ACHN (cell line): ENCODE measurements at regions not wholly inside any gene's neighbourhood (a gene's known extent, or its start where the extent isn't known, plus 50 kb on each side); places are given as distances from the start of the nearest gene placed in this dataset.
A peak's percentile ranks its signal among the peaks of the same experiment; 100 is the strongest.

Source experiments
- DNase-seq: peaks from one replicate; pipeline ENCODE4 v3.0.0-alpha.2; 2015
- in situ Hi-C: cut with HindIII; loops from 2 replicates; pipeline ENCODE4 v1.10.0; 2017; ENCODE audit warnings: low sequenced_read_pairs, low pct_ligation_motif_present, low pct_unique_long_range_greater_than_20kb

DNA sequence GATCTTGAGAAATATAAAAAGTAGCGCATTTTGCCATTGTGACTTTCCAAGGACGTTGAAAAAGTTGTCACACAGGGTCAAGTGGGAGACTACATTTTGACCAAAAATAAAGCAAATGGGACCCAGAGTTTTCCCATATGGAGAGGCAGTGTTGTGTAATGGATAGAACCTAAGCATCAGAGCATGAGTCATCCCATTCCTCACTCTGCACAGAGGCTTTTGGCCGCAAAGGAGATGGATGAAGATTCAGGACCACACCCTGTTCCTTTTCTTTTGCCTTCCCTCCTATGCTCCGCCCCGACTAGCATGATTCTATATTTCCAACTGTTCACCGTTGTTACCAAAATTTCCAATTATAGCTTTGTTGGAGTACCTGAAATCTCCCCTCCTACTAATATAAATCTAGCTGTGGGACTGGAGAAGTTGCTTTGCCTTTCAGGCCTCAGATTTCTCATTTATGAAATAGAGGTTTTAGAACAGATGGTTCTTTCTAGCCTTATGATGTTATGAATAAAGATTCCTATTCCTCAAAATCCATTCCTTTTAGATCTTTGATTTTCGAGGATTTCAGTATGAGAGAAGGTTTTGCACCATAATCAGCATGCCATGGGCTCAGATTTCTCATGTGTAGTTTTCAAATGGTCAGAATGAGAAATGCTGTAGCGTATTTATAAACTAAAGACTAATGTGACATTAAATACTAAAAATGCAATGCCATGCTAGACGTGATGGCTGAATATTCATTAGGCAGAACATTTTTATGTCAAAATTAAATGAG lies 921.9 kb upstream of the TENM4 start:
- no peak for DNase-seq
- in situ Hi-C loops, result no loop called here

DNA sequence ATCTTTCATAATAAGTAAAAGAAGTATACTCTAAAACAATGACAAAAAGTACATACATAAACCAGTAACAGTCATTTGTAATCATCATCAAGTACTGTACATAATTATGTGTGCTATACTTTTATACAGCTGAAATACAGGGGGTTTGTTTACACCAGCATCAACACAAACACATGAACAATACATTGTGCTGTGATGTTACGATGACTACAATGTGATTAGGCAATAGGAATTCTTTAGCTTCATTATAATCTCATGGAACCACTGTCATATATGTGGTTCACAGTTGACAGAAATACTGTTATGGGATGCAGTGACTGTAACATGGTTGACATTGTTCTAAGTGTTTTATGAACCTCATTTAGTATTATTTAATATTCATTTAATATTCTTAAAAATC lies 914.4 kb upstream of the TENM4 start:
- in situ Hi-C loops, result no loop called here
- no peak for DNase-seq

DNA sequence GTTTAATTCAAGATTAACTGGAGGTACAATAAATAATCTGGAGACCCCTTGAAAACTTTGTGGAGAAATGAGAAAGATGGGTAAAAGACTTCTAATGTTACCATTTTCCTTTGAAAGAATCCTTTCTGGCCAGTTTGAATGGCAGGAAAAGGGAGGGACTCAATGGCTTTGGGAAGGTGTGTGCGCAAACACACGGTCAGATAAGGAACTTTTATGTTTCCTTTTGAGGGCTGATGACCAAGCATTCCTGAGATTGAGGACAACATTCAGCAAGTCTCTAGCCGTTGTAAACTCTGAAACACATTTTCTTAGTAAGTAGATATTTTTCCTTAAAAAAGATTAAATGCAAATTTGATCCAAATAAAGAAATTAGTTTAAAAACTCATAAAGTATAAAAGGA lies 909.7 kb upstream of the TENM4 start:
- DNase-seq, result no peak
- in situ Hi-C loops, result no loop called here

DNA sequence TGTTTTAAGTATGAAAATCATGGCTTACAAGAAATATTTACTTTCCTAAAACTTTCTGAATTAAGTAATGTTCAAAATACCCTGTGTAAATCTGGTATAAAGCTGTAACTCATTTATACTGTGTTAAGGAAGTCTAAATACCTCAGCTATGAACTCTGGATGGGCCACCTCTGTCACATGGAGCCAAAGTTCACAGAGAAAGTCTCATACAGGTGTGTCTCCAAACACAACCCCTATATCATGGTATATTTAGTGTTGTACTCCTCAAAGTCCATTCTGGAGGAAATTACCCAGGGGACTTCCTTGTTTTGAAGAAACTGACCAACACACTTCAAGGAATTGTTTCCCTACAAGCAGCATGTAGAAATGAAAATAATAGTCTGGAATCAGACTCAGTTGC lies 909.2 kb upstream of the TENM4 start:
- DNase-seq, result no peak
- in situ Hi-C loops, result no loop called here

DNA sequence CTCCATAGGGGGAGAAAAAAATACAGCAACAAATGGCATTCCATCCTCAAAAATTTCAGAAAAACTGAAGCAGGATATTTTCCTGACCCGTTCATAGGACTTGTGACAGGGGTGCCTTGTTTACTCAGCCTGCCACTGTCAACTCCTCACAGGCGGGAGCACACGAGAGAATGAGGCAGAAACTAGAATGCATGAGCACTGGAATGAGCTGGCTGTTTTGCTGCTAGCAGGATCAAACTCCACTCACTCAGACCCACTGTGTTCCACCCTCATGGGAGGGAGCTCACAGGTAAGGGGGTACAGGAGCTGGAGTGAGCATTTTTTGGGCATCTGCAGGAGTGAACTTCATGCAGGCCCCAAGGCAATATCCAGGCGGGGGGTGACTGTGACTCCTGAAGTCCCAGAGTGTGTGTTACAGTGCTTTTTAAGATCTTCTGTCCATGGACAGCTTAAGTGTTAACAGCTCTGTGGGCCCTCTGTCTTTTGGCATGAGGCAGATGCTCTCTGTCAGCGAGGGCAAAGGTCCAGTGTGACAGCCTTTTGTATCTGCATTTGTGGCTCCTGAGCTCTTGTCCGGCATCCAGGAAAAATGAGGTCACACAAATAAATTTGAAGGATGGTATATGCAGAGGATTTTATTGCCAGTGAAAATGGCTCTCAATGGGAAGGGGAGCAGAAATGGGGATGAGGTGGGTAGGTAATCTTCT lies 905.7 kb upstream of the TENM4 start:
- DNase-seq, result no peak
- in situ Hi-C loops, result no loop called here

DNA sequence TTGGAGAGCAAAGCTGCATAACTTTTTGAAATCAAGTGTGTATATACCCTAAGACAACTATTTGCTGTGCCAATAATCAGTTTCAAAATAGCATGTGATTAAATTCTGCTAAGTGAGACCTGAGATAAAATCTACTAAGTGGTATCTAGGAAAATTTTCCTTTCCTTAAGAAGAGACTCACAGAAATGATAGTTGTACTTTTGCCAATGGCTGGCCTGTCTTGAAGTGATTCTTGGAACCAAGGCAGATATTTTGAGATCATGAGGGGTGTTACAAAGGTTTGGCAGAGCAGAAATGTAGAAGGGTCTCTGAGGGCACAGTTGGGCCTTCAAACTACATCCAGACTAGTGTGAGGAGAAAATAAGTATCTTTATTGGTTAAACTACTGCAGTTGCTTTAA lies 902.6 kb upstream of the TENM4 start:
- DNase-seq, result no peak
- in situ Hi-C loops, result no loop called here

DNA sequence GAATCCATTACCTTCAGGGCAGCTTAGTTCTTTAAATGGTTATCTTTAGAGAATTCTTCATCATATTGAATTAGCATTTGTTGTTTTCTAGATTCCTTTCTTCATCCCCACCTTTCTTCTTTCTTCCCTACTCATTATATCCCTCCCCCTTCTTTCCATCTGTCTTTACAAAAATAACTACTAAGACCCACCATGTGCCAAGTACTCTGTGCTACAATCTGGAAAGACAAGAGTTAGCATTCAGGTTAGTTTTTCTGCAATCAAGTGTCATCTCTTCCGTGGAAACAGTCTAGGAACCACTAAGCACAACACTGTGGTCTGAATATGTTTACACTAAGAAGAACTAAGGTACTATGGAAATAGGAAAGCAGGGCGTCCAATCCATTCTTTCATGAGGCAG lies 897.4 kb upstream of the TENM4 start:
- DNase-seq, result no peak
- in situ Hi-C loops, result no loop called here

DNA sequence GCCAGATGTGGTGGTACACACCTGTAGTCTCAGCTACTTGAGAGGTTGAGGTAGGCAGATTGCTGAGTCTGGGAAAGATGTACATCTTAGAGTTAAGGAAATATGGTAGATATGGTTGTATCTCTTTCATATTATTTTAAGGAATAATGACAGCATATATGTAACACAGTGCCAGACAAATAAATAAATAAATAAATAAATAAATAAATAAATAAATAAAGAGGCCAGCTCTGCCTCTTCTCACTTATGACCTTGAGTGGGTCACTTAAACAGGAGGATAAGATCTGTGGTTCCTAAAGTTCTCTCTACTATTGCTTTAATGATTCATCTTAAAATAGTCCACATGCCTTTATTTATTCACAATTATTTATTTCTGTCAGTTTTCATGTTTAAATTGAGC lies 890.9 kb upstream of the TENM4 start:
- in situ Hi-C loops, result no loop called here
- no peak for DNase-seq

DNA sequence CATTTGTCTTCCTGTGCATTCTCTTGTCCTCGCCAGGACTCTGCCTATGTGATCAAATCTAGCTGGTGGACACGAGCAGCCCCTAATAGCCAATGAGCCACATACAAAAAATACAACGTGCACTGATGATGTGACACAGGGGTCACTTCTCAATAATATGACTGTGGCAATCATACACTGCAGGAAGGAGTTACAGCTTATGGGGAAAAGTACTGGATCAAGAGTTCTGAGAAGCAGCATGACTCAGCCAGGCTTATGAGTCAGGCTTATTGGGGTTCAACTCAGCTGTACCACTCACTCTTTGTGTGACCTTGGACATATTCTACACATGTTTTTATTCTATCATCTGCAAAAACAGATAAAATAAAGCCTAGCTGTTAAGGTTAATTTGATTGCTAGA lies 889.4 kb upstream of the TENM4 start:
- in situ Hi-C loops, result no loop called here

DNA sequence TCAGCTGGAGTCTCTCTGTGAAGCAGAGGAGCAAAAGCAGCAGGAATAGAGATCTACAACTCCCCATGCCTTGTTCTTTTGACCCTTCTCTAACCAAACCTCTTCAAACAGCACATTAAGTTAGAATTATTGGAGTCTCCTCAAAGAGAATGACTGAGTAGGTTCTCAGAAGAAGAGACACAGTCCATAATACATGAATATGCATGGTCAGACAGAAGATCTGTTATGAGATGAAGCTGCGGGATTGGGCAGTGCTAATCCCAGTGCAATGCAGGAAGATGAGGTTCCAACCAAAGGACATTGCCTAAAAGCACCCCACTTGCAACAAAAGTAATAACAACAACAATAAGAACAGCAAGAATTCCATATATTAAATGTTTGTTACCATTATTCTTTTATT lies 887.9 kb upstream of the TENM4 start:
- DNase-seq, result no peak
- in situ Hi-C loops, result no loop called here

More for the DNA sequence above, 889.4 kb upstream of the TENM4 start:
- DNase-seq, result peak; percentile 38

DNA sequence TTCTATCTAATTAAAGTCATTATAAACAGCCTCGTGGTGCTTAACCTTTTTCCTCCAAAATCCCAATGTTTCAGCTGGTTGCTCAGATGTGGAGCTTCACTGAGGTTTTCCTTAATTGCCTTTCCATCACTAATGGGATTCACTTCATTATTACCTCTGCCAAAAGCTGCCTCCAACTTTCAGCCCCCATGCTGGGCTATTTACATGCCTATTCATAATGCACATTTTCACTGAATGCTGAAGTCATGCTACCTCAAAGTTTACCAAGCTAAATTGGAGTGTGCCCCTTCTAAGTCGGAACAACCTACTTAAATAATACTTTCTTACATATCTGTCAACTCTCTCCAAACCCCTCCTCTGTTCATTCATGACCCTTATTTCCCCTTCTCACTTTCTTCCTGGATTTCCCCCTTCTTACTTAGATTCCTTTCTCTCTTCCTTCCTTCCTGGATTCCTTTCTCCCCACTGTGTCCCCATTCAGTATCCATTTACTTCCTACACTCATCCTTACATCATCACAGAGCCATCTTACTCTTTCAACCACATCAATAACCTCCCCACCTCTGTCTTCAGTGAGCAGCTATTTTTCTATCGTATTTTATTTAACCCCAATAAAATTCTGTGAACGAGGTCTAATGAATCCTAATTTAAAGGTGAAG lies 887.3 kb upstream of the TENM4 start:
- DNase-seq, result no peak
- in situ Hi-C loops, result no loop called here

DNA sequence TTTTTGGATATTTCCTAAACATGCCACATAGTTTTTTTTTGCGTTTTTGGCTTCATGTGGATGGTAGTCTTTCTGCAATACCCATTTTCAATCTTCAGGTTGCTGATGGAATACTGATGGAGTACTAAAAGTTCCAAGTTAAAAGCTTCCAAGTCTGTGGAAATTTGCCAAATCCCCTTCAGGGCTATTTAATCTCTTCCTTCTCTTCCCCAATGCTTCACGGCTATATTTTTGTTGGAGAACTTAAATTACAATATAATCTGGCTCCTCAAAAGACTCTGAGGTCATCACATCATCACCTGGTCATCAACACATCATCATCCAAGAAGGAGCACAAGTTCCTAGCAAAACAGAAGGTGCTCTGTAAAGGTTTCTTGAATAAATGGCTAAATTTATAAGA lies 881.0 kb upstream of the TENM4 start:
- in situ Hi-C loops, result no loop called here
- DNase-seq, result no peak

DNA sequence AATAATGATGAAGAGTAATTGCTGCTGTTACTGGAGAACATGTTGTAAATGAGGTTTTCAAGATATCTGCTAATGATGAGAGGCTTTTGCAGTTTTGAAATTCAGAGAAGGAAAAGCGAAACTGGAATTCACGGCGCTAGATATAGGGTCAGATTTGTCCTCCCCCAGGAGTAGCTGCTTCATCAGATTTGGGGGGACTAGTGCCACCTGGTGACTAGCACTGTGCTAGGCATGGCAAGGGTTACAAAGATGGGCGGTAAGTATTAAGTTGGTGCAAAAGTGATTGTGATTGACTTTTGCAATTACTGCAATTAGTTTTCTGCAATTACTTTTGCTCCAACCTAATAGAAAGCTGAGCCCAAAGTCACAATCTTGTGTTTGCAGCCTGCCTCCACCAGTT lies 879.9 kb upstream of the TENM4 start:
- DNase-seq, result peak; percentile 2
- in situ Hi-C loops, result no loop called here

DNA sequence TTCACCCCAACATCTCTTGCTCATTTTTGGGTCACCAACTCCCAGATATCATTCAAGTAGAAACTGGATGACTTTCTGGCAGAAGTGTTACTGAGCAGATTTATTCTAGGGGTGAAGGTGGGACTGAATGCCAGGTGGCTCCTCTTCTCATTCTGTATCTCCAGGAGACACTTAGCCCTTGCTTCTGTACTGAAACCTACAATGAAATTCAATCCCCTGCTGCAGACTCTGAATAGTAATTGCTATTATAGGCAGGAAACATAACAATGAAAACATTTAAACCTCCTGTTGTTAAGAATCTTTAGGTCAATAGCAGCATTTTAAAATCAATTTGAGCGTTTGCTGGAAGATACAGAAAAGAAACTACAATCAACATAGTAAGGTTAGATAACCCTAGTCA lies 879.4 kb upstream of the TENM4 start:
- in situ Hi-C loops, result no loop called here
- DNase-seq, result no peak

DNA sequence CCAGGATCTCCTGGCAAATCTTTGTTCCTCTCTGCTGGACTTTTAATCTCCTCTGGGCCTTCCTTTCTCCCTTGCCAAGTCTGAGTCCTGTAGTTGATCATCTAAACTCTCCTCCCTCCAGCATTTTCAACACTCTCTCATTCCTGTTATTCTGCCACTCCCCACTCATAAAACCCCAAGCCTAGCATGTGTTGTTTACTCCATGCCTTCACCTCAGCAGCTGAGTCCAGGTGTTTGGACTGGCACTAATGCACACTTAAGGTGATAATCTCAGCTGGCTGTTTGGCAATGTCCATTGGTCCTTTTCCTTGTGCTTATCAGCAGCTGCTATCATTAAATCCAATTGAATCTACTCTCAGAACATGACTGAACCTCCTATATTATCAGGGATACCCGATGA lies 876.8 kb upstream of the TENM4 start:
- in situ Hi-C loops, result no loop called here
- DNase-seq, result no peak

DNA sequence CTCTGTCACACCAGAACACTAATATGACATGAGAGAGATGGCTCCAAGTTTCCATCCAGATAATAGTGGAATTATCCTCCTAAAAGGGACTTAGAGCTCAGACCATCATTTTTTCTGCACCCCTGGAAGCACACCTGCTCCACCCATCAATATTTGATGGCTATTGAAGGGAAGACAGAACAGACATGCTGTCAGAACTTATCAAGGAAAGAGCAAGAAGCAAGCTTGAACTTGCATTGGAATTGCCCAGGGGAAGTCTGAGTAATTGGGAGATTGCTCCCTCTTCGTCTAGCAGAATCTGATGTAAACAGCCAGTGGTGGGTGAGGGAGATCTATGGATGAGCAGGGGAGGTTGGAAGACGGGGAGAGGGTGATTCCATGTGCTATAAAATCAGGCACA lies 874.4 kb upstream of the TENM4 start:
- no peak for DNase-seq
- in situ Hi-C loops, result no loop called here

DNA sequence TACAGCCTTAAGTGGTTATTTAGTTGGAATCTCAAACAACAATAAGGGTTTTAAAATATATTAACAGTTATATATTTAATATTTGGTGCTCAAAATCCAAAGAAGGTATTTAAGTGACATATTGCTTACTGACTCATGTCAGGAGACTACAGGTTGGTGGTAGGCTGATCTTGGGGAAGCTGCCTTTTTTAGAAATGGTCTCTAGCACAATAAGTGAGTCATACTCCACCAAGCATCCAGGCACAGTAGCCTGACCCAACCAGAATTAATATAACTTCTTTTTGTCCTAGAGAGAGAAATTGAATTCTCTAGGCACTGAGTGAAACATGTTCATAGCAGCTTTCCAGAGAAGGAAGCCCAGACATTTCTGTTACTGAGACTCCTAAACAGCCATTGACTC lies 868.5 kb upstream of the TENM4 start:
- DNase-seq, result no peak
- in situ Hi-C loops, result no loop called here

DNA sequence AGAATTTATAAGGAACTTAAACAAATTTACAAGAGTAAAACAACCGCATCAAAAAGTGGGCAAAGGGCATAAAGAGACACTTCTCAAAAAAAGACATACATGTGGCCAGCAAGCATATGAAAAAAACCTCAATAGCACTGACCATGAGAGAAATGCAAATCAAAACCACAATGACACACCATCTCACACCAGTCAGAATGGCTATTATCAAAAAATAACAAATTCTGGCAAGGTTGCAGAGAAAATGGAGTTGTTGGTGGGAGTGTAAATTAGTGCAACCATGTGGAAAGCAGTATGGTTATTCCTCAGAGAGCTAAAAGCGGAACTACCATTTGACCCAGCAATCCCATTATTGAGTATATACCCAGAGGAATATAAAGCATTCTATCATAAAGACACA lies 866.8 kb upstream of the TENM4 start:
- in situ Hi-C loops, result no loop called here
- DNase-seq, result no peak

DNA sequence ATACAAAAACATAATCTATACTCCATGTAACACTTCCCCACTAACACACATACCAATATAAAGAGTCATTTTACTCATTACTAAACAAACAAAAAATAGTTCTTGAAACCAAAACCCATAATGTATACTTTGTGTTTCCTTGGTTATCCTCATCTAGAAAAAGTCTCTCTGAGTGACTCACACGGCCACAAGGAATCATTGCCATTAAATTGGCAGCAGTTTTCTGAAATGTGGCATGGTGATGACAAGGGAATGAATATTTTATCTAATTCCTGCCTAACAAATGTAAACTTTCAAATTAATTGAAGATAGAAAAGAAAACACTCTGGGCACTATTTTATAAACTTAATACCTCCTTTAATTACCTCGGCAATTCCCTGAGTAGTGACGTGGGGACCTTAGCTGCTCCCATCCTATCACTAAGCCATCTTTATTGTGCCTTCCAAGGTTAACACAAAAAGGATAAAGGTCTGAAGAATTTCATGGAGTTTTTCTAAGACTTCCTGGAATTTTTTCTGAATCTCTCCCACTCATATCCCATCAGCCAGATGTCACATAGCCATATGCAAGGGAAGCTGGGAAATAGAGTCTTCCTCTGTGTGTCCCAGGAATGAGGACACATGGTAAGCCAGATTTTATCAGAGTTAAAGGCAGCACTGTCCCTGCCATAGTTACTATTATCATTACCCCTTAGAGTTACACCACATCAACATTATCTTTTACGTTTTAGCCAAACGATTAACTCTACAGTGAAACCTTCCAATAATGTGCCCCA lies 857.2 kb upstream of the TENM4 start:
- in situ Hi-C loops, result no loop called here
- DNase-seq, result peak; percentile 22
